HG03159 (cell line): ENCODE measurements at regions not wholly inside any gene's neighbourhood (a gene's known extent, or its start where the extent isn't known, plus 50 kb on each side); places are given as distances from the start of the nearest gene placed in this dataset.

Experiments used
- ATAC-seq: cut with Tn5 transposase; IDR thresholded peaks from one replicate; pipeline ENCODE4 v1.9.1; 2021; ENCODE audit warnings: mild to moderate bottlenecking, moderate library complexity; ENCODE audit not compliant: unreplicated experiment

DNA sequence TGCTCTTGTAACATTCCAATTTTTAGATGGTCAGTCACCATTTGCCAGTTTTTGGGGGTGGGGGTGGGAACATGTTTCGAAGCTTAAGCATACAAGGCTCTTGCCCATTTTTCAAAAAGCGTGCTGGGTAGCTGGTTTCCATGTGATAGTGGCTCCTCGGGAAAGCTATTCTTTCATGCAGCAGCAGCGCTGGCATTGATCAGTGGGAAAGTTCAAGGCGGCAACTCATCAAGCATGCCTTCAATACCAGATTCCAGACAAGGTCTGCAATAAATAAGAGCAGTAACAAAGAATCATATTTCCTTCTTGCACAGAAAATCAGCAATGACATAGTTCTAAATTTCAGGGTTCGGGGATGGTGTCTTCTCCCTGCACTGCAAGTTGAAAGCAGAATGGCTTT is 133.5 kb upstream of the ONECUT1 start:
- no peak for ATAC-seq

GRCh38 chr15:52922871-52923270 is 132.7 kb upstream of the ONECUT1 start:
- no peak for ATAC-seq

- ATAC-seq: no peak
These were observed 122.0 kb upstream of the ONECUT1 start for GRCh38 chr15:52912172-52912571.

GRCh38 chr15:52893338-52893737 is 103.2 kb upstream of the ONECUT1 start:
- ATAC-seq: no peak

DNA sequence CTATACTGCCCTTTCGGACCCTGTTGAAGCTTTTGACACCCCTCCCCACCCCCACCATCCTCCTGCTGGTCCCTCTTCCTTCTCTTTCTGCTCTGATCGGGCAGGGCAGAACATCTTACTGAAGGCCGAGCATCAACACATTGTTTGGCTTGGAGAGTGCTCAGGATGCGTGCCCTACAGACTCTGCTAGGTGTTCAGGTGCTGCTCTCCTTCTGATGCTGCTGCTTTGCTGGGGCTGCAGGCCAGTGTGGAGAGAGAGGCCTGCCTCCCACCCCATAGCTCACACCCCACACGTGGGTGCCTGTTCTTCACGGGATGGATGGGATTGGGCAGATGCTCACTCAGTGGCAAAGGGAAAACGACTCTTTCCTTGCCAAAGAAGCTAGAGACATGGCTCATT is 89.8 kb upstream of the ONECUT1 start:
- ATAC-seq: no peak

GRCh38 chr15:52879145-52879544 is 89.0 kb upstream of the ONECUT1 start:
- ATAC-seq: no peak

DNA sequence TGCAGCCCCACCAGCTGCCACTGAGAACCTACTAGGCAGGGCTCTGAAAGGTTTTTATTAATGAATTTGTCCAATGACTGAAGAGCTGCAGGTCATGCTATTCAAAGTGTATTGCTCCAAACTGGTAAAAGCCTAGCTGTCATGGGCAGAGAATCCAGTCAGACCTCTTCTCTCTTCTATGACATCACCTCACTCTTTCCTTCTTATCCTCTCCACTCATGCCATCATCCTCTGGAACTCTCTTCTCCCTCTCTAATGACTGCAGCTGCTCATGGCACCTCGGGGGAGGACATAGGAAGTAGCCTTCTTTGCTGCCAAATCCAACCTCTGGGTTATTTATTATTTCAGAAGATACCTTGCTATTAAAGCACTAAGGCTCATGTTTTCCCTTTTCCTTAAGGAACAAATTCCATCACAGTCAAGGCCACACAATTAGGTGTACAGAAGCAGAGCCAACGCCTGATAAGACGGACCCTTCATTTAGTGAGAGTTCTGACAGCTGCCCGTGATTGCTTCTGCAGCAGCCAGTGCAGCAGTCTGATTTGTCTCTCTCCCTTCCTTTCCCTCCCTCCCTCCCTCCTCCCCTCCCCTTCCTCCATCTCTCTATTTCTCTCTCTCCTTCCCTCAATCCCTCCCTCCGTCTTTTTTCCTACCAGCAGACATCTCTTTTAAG is 87.0 kb upstream of the ONECUT1 start:
- no peak for ATAC-seq

DNA sequence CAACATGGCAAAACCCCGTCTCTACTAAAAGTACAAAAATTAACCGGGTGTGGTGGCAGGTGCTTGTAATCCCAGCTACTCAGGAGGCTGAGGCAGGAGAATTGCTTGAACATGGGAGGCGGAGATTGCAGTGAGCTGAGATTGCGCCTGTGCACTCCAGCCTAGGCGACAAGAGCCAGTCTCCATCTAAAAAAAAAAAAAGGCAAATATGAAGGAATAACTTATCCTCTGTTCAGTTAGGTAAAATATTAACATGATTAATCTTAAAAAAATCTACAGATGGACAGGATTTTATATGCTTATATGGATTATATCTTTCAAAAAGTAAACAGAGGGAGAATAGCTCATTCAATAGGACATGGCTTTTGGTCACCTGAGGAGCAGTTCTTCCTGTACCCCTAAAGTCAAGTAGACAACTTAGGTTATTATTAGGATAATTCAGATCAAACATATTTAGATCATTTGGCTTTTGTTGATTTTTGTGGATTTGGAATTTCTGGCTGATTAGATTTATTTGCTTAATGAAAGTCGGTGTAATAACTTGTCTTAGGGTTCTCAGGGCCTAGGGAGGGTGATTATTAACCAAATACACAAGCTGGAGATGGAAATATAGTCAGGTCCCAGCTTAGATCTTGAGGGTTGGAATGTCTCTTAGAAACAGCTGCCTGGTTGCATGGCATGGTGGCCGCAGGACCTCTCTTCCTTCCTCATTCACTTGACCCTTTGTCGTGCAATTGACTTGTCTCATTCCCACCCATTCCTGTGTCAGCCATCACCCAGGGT is 82.1 kb upstream of the ONECUT1 start:
- ATAC-seq: no peak

DNA sequence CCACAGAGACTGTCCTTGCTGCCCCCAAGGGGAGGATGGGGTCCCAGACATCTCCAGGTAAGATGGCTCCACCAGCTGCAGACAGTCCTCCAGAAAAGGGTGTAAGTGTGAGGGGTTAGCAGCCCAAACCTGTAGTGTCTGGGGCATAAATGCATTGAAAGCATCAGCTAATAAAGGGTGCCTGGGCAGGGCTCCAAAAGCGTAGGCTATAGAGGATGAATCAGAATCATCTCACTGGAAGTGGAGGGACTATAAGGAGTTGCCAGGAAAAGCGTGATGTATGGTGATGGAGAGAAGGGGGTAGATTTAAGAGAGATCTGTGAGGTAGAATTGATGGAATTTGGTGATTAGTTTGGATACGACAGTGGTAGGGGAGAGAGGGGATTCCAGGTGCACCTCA is 79.9 kb upstream of the ONECUT1 start:
- ATAC-seq: no peak

DNA sequence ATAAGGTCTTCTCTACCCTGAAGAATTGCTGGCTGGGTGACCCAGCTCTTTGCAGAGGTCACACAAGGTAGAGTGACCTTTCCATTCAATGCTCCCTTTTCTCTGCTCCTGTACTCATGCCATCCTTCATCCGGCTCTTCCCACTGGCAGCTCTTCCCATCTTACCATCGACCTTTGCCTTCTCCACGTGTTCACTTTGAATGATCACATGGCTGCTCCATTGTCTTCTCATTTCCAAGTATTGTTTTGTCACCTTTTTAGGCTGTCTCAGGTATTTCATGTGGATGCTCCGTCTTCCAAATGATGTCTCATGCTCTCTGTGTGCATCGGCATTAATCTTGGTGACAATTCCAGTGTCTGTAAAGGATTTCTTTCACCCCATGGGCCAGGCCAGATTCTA is 76.6 kb upstream of the ONECUT1 start:
- ATAC-seq: no peak

- no peak for ATAC-seq
These were observed 72.5 kb upstream of the ONECUT1 start for GRCh38 chr15:52862677-52863076.

- no peak for ATAC-seq
These were observed 68.6 kb upstream of the ONECUT1 start for GRCh38 chr15:52858782-52859176.

DNA sequence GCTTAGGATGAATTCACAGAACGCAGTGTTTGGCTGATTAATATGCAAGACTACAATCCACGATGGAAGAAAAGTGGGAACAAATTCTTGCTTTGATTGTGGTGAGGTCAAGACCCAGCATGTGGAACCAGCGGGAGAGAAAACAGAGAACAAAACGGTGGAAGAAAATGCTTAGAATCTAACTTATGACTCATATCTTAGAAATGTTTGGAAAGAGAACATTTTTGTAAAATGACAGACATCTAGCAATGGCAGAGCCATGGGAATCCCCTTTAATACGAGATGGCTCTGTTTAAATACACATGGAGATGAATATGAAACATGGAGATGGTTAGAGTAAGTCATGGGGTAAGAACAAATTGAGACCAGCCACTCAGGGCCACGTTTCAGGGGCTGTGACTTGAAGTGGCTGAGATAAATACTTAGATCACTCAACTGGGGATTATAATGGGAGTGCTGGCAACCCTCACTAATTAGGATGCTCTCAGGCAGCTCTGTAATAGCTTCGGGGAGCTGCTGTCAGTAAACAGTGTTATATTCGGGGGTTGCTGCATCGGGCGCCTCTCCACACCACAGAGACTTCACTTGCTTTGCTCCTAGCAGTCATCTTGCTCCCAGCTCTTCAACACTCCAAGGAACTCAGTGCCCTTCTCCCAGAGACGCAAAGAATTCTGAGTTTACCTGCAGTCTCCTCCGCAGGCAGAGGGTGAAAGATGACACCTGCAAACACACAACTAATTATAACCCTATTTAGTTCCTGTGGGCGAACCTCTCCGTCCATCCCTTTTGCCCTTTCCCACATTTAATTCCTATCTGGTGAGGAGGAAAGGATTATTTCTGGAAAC is 68.0 kb upstream of the ONECUT1 start:
- no peak for ATAC-seq

DNA sequence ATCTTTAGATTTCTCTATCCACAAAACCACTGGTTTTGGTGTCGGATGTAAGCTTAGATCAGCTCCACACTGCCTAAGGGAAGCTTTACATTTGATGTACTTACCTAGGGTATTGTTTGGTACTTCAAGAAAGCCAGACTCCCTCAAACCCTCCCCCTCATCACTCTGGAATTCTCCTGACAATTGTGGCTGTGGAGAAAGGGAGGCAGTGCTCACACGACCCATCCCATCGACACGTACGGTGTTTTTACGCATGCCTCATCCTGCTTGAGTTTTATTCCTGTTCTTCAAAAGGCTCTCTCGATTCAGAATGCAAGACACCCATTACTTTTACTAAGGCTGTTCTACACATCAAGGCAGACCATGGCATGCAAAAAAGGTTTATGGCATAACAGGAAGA is 67.3 kb upstream of the ONECUT1 start:
- no peak for ATAC-seq

GRCh38 chr15:52856286-52856685 is 66.2 kb upstream of the ONECUT1 start:
- no peak for ATAC-seq

DNA sequence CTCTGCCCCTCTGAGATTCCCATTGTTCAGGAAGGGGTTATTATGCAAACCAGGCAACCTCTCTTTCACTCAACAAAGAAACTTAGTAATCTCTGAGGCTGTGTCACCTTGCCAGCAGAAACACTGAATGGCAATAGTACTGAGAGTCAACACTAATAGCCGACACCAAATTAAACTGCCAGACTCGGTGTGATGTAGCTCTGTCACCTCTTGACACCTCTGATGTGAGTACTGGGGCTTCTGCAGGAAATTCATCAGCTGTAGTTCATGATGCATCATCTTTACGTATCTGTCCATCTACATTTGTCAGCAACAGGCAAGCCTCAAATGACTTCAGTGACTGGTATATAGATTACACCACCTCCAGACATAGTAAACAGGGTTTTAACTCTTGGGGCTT is 65.0 kb upstream of the ONECUT1 start:
- no peak for ATAC-seq

- no peak for ATAC-seq
These were observed 54.7 kb upstream of the ONECUT1 start for GRCh38 chr15:52844823-52845222.
